NK-92 treated with Interleukin-12 subunit alpha and Interleukin-12 subunit beta, amount 100 ng/mL, for 24 hours (cell line): ENCODE measurements at regions not wholly inside any gene's neighbourhood (a gene's known extent, or its start where the extent isn't known, plus 50 kb on each side); places are given as distances from the start of the nearest gene placed in this dataset.
"Not testable (repeated sequence)": the region's sequence is repeated elsewhere in the genome, so short reads cannot be mapped to it uniquely, and the experiment has no call there.

Source experiments
- DNase-seq: peaks from one replicate; lab custom pipeline; 2025; lab: John Stamatoyannopoulos, UW

- DNase-seq, result no peak
These were observed 154.7 kb downstream of the SHANK2 start for GRCh38 chr11:71097506-71098240.

DNA sequence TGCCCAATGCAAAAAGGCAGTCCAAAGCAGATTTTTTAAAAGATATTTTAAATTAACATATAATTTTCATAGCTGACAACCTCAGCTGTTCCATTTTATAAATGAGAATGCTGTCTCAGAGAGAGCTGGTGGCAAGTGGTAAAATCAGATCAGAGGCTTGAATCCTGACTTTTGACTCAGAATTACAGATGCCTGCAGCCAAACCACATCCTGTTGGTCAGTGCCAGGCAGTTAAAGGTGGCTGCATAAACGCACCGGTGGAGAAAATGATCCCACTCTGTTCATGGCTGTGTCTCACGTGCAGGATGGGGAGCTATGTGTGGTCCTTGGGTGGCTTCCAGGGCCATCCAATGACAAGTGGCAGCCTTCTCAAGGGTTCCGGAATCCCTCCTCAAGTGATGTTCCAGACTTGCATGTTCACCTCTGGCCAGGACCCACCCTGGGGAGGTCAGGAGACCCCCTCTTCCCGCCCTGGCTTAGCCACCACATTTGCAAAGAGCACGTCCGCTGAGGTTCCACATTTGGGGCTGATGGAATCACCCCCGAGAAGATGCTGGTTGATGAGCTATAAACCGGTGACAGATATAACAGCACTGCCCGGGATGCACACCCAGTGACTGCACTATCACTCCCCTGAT is 155.5 kb downstream of the SHANK2 start:
- DNase-seq, result no peak

GRCh38 chr11:71095294-71095850 is 157.0 kb downstream of the SHANK2 start:
- no peak for DNase-seq

- no peak for DNase-seq
These were observed 157.9 kb downstream of the SHANK2 start for GRCh38 chr11:71094296-71095077.

- no peak for DNase-seq
These were observed 158.6 kb downstream of the SHANK2 start for GRCh38 chr11:71093783-71094182.

DNA sequence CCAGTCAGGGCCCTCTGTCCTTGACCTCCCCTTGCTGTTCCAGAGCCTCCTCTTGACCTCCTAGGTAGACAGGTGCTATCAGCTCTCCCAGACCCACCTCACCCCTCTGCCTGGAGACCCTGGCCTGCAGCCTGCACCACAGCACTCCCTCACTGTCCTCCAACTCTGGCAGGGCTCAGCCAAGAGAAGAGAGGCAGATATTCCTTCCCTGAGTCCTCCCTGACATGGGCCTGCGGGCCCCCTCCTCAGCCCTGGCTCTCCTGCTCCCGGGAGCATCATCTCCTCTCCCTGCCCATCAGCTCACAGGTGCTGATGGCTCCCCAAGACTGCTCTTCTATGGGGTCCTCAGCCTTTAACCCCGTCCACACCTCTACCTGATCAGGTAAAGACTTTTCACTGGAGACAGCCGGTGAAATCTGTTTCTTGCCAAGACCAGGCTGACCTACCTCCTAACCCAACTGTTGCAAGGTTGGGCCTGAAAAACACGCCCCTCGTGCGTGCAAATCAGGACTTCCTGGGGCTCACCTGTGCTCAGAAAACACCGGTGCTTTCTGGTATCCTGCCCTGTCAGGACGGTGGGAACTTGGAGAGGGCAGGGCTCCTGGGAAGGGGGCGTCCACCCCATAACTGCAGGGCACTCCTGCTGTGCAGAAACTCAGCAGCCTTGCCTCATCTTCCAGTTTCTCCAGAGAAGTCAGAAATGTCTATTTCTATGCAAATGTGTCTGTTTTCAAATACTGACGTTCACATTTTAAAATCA is 160.7 kb downstream of the SHANK2 start:
- DNase-seq, result no peak

GRCh38 chr11:71089571-71089970 is 162.8 kb downstream of the SHANK2 start:
- DNase-seq, result no peak

DNA sequence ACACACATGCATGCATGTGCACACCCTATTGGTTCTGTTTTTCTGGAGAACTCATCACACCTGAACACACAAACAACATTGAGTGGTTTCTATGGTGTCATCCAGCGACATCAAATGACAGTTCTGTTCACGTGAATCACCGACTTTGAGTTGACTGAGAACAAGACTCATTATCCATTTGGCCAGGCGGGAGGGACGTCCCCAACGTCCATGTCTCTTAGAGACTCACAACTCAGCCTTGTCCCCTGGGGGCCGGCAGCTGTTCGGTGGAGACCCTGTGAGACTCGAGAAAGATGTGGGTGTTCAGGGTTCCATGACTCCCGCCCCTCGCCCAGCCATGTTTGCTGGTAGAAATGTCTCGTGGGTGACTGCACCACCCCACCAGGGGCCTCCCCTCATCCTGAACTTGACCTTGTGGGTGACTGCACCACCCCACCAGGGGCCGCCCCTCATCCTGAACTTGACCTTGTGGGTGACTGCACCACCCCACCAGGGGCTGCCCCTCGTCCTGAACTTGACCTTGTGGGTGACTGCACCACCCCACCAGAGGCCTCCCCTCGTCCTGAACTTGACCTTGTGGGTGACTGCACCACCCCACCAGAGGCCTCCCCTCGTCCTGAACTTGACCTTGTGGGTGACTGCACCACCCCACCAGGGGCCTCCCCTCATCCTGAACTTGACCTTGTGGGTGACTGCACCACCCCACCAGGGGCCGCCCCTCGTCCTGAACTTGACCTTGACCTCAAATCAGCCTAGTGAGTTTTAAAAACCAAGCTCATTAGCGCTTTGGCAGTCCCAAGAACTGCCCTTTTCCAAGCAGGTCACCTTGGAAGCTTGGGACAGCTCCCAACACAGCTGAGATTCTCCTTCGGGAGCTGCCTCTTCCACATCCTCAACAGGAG is 163.8 kb downstream of the SHANK2 start:
- not testable (repeated sequence) for DNase-seq

DNA sequence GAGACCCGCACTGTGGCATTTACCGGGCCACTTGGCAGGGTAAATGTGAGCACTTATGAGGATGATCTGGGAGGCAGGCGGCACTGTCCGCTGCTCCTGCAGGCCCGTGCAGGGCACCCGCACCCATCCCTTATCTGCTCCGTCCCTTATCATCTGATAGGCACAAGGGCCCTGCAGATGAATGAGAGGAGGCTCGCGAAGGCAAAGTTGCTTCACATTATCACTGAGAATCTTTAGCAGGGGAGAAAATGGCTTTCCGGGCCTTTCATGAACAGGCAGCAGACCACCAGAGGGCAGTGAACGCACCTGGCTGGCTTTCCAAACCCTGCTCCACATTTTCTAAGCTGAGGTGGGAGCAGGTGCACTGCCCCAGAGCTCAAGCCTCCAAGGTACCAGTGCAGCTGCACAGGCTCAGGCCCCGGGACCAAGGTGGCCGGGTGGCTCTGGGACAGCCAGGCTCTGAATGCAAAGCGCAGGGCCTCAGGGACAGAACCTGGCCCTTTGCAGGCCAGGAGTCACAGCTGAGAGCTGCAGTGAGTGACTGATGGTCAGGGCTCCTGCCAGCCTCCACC is 165.6 kb downstream of the SHANK2 start:
- DNase-seq, result no peak

DNA sequence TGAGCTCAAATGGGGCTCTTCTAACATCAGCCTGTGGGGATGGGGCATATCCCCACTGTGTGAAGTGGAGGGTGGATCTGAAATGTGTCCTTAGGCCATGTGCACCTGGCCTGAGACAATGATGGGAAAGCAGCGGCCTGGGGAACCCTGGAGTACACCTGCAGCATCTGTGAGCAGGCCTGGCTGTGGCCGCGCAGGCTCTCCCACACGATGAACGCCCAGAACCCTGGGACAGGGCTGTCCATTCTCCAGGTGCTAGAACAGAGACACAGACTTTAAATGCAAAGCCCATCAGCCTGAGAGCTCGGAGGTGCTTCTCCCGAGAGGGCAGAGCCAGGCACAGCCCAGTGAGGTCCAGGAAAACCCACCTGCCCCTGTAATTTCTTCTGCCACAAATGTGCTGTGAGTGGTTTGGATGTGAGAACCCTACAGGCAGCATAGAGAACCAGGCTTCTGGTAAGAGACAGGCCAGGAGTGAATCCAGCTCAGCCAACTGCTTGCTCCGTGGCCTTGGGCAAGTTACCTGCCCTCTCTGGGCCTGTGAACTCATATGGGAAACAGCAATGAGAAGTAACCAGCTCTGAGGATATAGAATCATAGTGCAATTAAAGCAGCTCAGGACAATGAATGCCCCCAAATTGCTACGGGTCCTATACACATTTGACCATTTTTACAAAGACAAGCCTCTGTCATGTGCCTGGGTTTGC is 167.9 kb downstream of the SHANK2 start:
- DNase-seq, result no peak

GRCh38 chr11:71083105-71083504 is 169.3 kb downstream of the SHANK2 start:
- DNase-seq, result no peak

- no peak for DNase-seq
These were observed 169.9 kb downstream of the SHANK2 start for GRCh38 chr11:71082454-71082853.

- DNase-seq, result no peak
These were observed 170.6 kb downstream of the SHANK2 start for GRCh38 chr11:71081704-71082230.

- DNase-seq, result peak; percentile 30
These were observed 171.9 kb downstream of the SHANK2 start for GRCh38 chr11:71080239-71081097.

DNA sequence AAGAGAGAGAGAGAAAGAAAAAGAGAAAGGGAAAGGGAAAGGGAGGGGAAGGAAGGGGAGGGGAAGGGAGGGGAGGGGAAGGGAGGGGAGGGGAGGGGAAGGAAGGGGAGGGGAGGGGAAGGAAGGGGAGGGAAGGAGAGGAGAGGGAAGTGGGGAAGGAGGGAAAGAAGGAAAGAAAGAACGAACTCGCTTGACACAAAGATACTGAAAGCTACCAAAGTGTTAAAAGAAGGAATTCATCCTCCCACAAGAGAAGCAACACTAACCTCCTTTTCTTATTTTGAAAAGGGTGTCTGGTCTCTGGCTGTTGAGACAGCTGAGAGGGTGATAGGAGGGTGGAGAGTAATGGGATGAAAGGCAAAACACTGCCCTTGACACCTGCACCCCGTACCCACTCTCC is 172.6 kb downstream of the SHANK2 start:
- no peak for DNase-seq

- DNase-seq, result no peak
These were observed 173.9 kb downstream of the SHANK2 start for GRCh38 chr11:71078482-71078881.

DNA sequence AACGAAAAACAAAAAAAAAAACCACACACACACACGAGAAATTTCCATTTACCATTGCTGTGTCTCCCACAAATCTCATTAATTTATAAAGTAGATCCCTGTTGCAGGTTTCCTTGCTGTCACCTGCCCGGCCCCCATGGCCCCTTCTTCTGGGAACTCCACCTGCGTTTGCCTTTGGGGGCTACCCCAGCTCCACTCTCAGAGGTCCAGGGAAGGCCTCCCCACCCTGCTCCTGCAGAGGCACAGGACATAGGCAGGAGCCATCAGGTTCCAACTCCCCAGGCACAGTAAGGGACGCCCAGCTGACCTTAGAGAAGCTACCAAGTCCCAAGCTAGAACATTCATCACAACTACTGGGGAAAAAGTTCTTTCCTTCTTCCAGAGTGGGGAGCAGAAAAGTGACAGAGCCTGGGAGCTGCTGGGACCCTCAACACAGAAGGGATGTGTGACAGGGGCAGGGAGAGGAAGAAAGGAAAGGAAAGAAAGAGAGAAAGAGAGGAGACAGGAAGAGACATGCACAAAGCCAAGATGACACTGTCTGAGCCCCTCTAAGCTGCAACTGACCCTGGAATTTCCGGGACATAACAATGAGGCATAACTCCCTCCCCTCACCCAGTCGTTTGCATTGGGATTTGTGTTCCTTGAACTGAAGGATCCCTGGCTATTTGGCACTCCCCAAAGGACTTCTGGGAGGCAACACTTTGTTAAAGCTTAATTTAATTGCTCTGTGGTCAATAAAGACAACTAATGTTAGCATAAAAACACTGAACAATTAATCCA is 175.7 kb downstream of the SHANK2 start:
- no peak for DNase-seq
